ENCODE measurements at regions not wholly inside any gene's neighbourhood (a gene's known extent, or its start where the extent isn't known, plus 50 kb on each side); places are given as distances from the start of the nearest gene placed in this dataset.

DNA sequence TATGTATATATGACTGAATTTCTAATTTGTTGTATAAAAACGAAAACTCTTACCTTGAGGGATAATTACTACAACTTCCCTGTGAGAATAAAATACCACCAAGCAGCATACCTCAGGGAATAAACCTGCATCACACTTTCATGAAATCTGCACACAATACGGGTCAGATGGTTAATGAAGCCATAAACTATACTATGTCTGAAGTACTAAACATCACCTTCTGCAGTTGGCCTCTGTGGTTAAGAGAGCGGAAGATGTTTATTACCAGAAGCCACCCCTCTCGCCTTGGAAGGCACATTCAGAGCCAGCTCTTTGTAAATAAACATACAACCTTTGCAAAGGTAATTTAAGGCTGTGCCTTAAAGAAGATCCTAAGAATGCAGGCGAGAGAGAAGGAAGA, 462.1 kb upstream of the NR2F2 start:
- no peak overlapping the region for H3K27ac ChIP-seq
- TF ChIP-seq ZFX (IDR thresholded peaks at IDR 0.05; ENCODE audit: borderline replicate concordance), result no peak
- TF ChIP-seq, protein P1, sequence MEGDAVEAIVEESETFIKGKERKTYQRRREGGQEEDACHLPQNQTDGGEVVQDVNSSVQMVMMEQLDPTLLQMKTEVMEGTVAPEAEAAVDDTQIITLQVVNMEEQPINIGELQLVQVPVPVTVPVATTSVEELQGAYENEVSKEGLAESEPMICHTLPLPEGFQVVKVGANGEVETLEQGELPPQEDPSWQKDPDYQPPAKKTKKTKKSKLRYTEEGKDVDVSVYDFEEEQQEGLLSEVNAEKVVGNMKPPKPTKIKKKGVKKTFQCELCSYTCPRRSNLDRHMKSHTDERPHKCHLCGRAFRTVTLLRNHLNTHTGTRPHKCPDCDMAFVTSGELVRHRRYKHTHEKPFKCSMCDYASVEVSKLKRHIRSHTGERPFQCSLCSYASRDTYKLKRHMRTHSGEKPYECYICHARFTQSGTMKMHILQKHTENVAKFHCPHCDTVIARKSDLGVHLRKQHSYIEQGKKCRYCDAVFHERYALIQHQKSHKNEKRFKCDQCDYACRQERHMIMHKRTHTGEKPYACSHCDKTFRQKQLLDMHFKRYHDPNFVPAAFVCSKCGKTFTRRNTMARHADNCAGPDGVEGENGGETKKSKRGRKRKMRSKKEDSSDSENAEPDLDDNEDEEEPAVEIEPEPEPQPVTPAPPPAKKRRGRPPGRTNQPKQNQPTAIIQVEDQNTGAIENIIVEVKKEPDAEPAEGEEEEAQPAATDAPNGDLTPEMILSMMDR (IDR thresholded peaks at IDR 0.05), result no peak

DNA sequence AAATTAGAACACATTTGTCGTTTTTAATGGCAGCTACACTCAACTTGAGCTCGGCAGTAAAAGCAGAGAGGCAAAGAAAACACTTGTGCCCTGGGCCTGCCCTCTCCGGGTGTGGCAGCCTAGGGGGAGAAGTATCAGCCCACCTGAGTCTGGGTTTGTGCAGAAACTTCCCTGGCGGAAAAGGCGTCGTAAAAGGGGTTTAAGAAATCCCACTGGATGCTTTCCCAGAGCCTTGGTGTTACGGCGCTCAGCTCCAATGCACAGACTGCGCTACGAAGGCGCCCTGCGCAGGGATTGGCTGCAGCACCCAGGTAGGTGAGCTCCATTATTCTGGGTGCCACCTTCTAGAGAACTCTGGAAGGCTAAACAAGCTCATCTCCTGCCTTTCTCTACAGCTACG, 461.5 kb upstream of the NR2F2 start:
- TF ChIP-seq, protein P1 (IDR thresholded peaks at IDR 0.05), result no peak
- no peak for TF ChIP-seq ZFX (IDR thresholded peaks at IDR 0.05; ENCODE audit: borderline replicate concordance)
- no peak overlapping the region for H3K27ac ChIP-seq

DNA sequence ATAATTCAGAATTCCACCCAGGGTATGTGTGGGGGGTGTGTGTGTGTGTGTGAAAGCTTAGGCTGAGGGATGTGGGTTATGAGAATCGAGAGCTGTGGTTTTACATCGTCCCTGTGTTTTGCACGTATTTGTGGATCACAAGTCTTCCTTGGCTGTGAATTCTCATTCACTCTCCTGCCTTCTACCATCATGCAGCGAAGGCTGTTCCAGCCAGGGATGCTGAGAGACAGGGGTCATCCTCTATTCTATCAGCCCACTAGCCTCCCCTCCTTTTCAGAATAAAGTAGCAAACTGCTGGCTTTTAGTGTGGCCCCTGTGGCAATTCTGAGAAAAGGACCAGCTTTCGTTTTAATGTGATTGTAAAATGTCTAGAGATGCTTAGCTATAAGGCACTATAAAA, 460.6 kb upstream of the NR2F2 start:
- H3K27ac ChIP-seq, result no peak overlapping the region
- TF ChIP-seq ZFX (IDR thresholded peaks at IDR 0.05; ENCODE audit: borderline replicate concordance), result no peak
- TF ChIP-seq, protein P1 (IDR thresholded peaks at IDR 0.05), result no peak

DNA sequence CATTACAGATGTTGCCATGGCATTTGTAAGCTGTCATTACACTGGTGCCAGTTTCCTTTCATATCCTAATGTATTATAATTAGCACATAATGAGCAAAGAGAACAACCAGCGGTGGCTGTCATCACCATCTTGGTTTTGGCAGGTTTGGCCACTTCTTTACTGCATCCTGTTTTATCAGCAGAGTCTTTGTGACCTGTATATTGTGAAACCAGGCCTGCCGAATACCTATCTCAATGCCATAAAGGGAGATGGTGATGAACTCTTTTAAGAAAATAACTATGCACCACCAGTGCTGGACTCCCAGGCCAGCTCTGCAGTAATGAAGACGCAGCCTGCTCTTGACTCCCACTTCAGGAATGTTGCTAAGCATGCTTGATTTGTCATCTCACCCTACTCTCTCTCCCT, 458.1 kb upstream of the NR2F2 start:
- no peak for TF ChIP-seq ZFX (IDR thresholded peaks at IDR 0.05; ENCODE audit: borderline replicate concordance)
- TF ChIP-seq, protein P1 (IDR thresholded peaks at IDR 0.05), result no peak
- H3K27ac ChIP-seq, result no peak overlapping the region

DNA sequence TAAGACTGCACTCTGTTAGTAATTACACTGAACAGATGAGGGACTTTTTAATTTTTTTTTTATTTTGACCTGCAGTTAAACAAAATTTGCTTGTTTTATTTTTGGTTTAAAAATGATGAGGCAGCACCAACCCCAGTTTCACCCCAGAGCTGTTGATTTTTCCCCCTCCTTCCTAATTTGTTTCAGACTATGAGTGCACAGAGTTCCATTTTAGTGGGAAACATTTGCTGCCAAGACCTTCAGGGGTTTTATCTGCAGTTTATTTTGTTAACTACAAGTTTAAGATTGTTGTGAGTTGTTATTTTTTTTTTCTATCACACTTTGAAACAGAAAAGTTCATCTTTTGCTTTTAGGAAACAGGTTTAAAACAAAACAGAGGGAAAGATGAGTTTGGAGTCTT, 455.9 kb upstream of the NR2F2 start:
- TF ChIP-seq, protein P1 (IDR thresholded peaks at IDR 0.05), result no peak
- H3K27ac ChIP-seq, result no peak overlapping the region

DNA sequence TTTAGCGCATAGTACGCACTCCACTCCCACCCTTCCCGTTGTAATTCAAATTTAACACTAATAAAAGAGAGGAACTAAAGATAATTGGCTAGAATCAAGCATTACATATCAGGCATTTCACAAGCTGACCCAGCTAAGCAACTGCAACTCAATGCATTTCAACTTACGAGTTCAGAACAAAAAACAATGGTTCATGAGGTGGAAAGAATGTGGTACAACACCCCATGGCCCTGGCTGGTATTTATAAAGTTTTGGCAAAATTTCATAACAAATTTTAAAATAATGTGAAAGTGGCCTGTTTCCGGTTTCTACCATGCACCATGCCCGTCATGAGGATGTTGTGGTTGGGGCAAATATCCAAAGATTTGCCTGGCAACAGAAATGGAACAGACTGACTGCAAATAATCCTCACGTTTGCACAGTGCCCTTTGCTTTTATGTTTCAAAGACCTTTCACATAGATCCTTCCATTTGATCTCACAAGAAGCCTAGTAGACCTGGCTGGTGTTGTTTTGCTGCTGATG, 455.3 kb upstream of the NR2F2 start:
- no peak for TF ChIP-seq ZFX (IDR thresholded peaks at IDR 0.05; ENCODE audit: borderline replicate concordance)
- TF ChIP-seq, protein P1 (IDR thresholded peaks at IDR 0.05), result no peak
- no peak overlapping the region for H3K27ac ChIP-seq

DNA sequence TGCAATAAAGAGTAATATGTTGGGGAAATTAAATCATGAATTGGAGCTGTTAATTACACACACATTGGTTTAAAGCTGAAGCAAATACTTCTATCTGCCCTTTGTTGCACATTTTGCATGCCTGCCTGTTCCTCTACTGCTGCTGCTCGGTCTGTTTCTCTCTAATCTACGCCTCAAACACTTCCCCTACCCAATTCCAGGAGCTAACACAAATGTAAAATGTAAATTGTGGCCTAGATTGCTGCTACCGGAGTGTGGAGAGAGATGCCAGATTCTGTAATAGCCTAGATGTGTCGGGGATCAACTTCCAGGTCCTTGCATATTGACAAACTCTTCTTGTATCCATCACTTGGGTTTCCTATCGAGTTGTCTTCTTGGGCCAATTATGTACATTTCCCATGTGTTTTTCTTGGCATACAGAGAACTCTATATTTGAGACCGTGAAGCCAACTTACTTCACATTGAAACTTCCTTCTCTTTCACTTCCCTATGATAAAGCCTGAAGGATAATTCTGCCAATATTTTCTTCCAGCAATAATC, 450.4 kb upstream of the NR2F2 start:
- no peak overlapping the region for H3K27ac ChIP-seq
- TF ChIP-seq, protein P1 (IDR thresholded peaks at IDR 0.05), result no peak
- TF ChIP-seq ZFX (IDR thresholded peaks at IDR 0.05; ENCODE audit: borderline replicate concordance), result no peak

Measured in 22Rv1 (cell line).